ENCODE measurements at regions not wholly inside any gene's neighbourhood (a gene's known extent, or its start where the extent isn't known, plus 50 kb on each side); places are given as distances from the start of the nearest gene placed in this dataset.

DNA sequence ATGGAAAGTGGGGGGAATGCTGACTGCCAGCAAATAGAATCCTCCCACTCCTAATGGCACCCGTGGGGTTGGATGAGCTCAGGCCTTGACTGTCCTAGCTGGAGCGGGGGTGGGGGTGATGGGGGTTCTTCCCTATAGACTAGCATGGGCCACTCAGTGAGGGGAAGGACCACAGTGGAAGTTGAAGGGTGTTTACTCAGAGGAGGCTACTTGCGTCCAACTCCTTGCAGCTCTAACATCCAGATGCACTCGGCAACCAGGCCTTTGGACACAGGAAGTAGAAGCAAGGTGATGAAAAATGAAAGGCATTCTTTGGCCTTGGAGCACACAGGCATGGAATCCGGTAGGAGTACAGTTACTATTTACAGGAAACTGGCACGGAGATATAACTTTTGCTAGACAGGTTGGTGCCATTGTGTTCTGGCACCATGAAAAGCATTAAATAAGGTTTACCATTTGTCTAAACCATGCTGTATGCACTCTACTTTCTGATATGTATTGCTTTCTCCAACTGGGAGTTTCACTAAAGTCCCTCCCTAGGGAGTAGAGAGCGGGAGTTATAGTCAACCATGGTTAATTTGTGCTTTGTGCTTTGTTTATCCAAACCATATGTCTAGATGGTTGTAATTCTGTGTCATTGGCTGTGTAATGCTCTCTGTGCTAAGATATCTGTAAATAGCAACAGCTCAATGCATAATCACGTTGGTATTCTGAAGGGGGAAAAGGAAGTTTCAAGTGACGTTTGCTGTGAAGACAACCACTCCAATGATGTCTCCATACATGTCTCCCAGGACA lies 125.3 kb downstream of the TSHZ3 start:
- no peak for DNase-seq

DNA sequence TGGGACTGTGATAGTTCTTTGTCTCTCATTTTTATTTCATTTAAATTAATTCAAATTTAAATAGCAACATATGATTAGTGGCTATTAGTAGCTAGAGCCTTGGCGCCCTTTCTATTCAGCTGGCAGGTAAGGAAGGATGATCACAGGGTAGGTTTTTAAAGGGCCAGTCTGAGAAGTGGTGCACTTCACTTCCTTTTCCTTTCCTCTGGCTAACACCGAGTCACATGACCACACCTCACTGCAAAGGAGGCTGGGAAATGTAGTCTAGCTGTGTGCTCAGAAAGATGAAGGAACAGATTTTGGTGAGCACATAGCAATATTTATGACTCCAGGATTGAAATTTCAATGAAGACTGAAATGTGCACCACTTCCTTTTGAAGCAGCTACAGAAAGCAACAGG lies 128.7 kb downstream of the TSHZ3 start:
- no peak for DNase-seq

DNA sequence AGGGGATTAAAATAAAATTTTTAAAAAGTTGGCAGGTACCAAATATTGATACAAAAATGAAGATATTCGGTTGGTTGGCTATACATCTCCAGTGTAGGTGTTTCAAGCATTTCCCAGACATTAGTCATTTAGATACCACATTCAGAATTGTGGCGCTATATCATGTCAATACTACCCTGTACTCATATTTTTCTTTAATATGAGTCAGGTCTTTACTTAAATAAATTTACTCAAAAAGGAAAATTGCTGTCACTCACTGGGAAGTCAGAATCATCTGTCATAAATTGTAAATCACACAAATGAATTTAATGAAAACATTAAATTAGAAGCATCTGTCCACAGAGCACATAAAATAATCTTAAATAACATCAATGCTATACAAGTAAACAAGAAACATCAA lies 134.2 kb downstream of the TSHZ3 start:
- no peak for DNase-seq

DNA sequence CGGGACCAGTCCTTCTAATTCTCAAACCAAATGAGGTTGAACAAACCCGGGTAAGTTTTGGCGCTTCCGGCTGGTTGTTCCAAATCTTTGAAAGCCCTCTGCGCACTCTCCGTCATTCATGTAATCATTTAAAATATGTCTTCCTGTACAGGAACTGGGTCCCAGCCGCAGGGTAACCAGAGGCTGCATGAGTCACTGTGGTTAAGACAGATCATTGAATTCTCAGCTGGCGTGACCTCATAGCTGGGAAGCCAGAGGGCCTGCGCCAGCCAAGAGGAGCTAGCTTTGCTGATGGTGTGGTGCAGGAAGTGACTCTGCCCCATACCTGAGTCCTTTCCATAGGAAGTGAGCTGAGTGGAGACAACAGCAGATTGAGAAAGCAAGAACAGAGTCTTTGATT lies 135.2 kb downstream of the TSHZ3 start:
- no peak for DNase-seq

DNA sequence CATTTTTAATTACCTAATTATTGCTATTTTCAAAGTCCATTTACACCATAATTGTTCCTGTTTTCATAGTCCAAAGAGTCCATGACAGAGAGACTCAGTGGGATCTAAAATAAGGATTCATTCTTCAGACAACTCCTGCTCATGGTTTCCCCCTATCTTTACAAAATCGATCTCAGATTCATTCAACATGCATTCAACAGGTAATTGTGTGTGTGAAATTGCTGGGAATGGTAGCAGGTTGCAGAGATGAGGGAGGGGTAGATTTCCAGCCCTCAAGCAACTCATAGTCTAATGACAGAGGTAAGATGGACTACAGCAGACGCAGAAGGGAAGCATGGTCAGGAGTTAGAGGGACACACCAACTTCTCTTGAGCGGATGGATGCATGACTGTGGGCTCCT lies 138.1 kb downstream of the TSHZ3 start:
- DNase-seq = no peak

DNA sequence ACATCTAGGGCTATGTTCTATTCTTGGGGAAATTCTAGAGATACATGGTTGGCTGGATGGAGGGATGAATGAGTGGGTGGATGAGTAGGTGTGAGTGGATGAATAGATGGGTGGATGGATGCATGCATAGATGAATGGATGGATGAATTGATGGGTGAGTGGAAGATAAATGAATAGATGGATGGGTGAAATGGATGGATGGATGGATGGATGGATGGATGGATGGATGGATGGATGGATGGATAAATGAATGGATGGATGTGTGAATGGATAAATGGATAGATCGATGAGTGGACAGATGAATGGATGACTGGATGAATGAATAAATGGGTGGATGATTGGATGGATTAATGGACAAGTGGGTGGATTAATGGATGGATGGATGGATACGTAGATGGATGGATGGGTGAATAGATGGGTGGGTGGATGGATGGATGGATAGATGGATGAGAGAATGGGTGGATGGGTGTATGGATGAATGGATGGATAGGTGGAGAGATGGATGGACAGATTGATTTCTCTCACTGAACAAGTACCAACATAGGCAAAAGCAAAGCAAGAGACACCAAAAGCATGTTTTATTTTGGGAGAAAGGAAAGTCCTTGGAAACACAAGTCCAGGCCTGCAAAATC lies 143.2 kb downstream of the TSHZ3 start:
- no peak for DNase-seq

DNA sequence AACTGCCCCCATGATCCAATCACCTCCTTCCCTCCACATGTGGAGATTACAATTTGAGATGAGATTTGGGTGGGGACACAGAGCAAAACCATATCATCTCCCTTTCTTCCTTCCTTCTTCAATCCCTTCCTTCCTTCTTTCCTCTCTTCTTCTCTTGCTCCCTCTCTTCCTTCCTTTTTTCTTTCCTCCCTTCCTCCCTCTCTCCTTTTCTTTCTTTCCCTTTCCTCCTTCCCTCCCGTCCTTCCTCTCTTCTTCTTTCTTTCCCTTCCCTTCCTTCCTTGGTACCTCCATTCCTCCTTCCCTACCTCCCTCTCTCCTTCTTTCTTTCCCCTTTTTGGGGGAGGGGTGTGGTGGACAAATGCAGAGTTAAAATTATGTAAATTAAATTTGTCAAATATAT lies 145.1 kb downstream of the TSHZ3 start:
- DNase-seq = no peak

DNA sequence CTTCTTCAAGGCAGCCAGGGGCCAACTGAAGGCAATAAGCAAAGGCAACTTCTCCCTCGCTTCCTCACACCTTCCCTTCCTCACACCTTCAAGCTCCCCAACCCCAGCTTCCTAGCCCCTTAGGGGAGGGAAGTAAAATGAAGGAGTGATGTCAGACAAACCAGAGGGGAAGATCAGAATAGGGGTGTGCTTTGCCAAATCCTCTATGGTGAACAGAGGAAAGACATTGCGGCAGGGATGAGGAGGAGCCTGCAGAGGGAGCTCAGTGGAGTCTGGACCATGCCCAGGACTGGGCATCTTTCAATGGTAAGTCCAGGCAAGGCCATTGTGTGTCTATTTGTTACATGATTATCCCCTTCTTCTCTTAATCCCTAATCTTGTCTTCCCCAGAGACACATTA lies 164.0 kb downstream of the TSHZ3 start:
- no peak for DNase-seq

DNA sequence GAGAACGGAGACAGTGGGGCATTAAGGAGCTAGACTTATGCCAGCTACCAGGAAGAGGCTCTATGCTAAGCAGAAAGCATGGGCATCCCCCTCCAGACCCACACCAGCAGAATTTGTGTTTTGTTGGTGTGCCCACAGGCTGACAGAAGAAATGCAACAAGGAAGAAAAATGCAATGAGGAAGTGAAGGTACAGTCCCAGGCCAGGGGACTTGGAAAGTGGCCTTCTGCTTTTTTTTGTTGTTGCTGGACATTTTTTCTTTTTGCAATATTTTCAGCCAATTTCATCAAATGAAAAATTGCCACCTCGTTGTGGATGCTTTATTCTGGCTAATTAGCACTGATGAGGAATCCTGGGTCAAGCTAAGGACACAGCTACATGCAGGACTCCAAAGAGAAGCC lies 167.7 kb downstream of the TSHZ3 start:
- no peak for DNase-seq

DNA sequence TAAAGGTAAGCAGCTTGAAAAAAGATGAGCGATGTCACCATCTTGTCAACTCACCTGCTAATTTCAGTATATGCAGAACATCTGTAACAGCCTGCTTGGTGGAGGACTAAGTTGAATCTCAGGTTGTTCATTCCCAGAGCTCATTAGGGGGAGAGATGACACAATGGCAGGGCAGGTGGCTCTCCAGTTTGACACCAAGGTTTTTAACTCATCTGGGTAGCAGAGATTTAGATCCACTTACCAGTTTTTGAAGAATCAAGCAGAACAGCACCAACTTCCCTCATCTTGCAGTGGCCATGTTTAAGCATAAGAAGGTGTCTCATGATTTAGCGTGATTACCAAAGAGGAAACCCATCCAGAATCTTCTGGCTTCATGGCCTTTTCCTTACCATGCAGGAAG lies 168.3 kb downstream of the TSHZ3 start:
- DNase-seq = no peak

DNA sequence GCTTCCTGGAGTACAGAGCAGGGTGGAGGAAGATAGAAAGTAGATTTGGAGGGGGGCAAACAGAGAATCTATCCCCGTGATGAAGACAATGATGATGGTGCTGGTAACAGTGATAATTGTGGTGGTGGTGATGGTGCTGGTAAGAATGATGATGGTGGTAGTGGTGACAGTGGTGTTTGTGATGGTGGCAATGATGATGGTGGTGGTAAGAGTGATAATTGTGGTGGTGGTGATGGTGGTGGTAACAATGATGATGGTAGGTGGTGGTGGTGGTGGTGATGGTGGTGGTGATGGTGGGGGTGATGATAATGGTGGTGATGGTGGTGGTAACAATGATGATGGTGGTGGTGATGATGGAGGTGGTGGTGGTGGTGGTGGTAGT lies 169.8 kb downstream of the TSHZ3 start:
- no peak for DNase-seq

DNA sequence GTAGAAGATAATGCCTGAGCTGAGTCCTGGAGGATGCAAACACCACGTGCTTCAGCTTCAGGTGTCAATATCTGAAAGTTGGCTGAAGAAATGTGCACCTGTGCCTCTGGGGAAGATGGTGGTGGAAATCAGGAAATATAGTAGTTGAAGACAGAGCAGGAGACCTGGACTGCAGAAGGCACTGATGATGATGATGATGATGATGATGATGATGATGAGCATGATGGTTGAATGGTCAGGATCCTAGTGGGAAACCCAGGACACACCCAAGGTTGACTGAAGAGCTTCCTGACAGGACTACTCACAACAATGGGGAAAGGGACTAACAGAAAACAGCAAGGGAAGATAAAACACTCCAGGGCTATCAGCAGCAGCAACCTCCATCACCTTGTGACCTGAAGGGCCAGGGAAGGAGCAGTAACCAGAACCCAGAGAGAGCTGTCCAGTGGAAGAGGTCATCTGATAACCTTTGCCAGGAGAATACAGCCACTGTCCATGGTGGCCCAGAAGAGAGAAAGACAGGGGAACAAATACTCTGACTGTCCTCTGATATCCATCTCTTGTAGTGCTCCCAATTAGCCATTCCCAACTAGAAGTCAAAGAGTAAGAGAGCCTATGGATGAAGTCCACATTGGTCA lies 170.3 kb downstream of the TSHZ3 start:
- DNase-seq = no peak

DNA sequence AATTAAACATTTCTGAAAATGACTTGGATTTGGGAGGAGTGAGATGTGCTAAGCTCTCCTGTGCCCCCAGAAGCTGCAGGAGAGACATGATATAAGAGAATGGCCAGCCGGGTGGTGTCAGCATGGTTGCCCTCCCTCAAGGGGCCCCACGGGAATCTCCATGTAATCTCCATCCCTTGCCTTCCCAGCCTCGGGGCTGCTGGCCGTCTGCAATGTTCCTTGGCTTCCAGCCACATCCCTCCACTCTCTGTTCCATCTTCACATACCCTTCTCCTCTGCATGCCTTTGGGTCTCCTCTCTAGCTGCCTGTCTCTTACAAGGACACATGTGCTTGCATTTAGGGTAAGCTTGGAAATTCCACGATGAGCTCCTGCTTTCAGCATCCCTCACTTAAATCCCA lies 172.0 kb downstream of the TSHZ3 start:
- DNase-seq = no peak

DNA sequence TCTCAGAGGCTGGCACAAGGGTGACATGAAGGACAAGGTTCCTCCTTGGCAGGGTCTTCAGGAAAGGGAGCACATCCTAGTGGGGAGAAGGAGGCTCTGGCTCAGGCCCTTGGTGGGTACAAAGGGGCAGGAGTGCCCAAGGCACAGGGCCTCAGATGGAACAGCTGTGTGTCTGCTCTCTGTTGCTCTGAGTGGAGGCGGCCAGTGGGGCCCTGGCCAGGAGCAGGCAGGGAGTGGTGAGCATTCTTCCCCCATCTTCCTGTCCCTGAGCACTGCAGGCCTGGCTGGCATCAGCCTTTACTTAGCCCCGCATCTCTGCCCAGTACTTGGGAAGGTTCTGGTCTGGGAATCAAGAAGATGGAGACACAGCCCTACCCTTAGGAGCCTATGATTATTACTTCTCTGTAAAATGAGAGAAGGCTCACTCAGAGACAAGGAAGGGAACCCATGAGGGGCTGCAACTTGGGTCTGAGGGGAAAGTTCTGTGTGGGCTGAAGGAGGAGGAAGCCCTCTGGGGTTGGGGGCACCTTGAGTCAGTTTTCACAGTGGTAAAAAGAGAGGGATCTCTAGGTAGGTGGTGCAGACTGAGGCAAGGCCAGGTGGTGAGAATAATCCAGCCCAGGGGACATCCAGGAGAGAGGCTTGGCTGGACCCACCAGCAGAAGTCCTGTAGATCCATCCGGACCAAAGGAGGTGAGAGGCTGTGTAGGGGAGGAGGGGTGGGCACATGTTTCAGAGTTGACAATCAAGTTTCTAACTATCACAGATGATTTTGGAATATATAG lies 173.5 kb downstream of the TSHZ3 start:
- DNase-seq = no peak

DNA sequence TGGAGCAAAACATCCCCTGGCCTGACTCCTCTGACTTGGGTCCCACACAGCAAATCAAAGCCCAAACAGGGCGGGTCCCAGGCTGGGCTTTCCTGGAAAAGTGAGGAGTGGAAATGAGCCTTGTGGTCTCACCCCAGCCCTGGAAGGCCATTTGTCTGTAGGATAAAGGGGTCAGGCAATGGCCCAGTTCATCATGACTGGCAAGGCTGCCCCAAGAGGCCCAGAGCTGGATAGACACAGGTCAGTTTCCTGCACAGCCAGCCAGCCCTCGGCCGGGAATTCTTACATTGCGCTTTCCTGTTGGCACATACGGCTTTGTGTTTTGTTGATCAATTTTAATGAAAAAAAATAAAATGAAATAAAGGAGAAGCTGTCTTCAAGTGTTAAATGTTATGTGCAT lies 174.3 kb downstream of the TSHZ3 start:
- no peak for DNase-seq

DNA sequence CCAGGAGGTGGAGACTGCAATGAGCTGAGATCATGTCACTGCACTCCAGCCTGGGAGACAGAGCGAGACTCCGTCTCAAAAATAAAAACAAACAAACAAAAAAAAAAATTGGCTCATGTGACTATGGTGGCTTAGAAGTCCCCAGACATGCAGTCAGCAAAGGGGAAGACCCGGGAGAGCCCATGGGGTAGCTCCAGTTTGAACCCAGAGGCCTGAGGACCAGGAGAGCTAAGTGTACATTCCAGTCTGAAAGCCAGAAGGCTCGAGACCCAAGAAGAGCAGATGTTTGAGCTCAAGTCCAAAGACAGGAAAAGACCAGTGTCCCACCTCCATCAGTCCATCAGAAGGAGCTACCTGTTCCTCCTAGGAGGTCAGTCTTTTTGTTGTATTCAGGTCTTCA lies 175.2 kb downstream of the TSHZ3 start:
- DNase-seq = no peak

DNA sequence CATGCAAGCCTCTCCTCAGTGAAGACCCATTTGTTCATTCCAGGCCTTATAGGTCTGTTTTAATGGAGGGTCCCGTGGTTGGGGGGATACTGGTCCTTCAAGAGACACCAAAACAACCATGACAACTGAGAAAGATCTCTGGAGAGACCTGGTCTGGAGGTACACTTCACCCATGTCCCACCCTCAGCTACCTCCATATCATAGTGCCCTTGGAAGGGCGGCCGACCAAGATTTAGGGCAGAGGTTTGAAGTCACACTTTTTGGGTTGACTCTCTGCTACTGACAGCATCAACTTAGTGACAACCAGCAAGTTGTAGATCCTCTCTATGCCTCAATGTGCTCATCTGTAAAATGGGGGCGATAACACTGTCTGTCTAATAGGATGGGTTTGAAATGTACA lies 177.3 kb downstream of the TSHZ3 start:
- DNase-seq = no peak

DNA sequence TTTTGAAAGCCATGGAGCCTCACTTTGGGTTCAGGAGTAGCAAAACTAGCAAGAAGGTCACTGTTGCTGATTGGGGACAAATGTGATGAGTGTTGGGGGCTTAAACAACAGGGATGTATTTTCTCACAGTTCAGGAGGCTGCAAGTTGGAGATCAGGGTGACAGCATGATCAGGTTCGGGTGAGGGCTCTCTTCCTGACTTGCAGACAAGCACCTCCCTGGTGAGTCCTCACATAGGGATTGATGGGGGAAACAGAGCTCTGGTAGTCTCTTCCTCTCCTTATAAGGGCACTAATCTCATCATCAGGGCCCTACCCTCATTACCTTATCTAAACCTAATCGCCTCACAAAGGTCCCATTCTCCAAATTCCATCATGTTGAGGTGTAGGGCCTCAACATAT lies 179.2 kb downstream of the TSHZ3 start:
- DNase-seq = no peak

DNA sequence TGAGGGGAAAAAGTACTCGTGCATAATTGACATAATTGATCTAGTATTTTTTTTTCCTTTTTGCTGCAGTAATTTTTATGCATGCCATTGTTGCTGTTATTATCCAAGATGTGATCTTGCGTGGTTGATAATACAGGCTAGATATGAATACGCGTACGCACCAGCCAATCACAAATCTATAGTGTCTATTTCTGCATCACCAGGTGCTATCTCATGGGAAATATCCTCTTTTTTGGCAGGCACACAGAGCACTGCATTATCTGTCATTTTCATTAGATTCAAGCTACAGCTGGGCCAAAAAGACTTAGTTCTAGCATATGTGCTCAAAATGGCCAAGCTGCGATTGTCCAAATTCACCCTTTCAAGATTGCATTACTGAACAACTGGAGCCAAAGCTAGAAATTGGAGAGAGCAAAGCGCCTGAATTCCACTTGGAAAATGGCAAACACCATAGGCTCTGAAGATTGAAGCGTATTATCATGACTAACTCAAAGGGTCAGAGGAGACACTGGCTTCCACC lies 181.1 kb downstream of the TSHZ3 start:
- DNase-seq = no peak

DNA sequence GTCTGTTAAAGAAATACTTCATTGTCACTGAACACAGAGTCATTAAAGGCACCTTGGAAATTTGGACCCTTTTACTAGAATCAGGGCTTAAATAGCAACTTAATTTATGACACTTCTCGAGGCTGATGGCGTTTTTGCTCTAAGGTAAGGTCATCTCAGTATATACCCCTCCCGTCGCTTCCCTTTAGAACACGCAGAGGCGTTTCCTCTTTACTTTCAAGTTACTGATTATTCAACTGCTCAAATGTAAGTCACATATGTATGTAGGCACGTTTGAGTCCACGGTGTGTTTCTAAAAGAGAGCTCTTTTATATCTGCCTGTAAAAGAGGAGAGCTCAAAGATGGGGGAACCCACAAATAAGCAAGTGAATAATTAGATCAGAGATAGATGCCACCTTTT lies 181.5 kb downstream of the TSHZ3 start:
- DNase-seq = no peak

DNA sequence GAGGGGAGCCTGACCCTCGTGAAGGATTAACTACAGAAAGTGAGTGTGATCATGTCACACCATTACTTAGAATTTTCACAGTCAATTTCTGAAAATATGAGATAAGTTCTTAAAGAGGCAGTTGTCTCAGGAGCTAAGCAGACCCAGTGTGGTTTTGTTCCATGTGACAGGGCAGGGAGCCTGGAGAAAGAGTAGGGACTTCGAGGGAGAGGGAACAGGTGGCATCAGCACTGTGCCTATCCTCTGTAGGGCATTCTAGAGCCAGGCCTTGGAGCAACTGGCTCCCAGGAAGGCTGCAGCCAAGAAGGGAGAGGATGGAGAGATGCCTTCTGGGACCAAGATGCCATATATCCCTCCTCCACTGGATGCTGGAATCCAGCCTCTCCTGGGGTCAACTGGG lies 183.0 kb downstream of the TSHZ3 start:
- no peak for DNase-seq

DNA sequence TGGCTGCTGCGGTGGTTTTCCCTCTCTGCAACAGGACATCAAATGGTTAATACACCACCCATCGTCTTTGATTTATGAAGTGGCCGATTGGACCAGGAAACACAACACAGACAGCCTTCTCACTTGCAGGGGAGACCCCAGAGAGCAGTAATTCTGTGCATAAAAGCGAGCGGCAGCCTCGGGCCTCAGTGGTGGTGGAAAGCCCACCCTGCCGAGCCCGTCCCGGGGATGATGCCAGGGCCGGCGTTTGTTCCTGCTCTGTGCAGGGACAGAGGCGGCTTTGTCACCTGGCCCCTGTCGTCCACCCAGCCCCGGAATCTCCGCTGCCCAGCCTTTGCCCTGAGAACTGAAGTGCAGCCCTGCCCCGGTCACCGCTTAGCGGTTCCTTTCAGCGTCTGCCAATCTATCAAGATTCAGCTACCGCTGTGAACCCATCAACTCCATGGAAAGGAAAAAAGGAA lies 184.4 kb downstream of the TSHZ3 start:
- DNase-seq = no peak

DNA sequence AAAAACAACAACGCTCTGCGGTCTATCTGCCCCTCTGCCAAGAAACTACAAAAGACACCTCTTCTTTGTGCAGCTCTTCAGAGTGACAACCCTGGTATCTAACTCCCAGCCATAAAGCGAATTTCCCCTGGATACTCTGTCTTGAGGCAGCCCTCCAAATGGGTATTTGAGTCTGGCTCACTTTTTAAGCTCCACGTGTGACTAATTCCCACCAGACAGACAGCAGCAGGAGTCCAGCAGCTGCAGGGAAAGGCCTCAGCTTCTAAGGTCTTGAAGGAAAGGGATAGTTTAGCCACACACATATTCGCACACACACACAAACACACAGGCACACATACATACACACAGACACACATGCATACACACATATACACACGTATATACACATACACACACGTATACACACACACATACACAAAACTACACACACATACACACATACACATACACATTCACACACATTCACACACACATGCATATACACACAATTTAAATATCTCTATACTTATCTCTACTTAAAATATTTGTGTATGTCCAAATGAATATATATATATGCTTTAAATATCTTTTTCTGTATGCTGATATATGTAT lies 188.8 kb downstream of the TSHZ3 start:
- no peak for DNase-seq
